ENCODE measurements at regions not wholly inside any gene's neighbourhood (a gene's known extent, or its start where the extent isn't known, plus 50 kb on each side); places are given as distances from the start of the nearest gene placed in this dataset.

- no peak overlapping the region for H3K9ac ChIP-seq (ENCODE audit: low read depth, low read length)
- no peak overlapping the region for H3K27ac ChIP-seq (ENCODE audit: low read depth, low read length)
- no peaks in the 10 kb centered on the region for H3K4me1 ChIP-seq (ENCODE audit: control insufficient read depth, insufficient read depth, low read length)
- H3K36me3 ChIP-seq (ENCODE audit: control insufficient read depth, insufficient read depth, low read length) = no peaks in the 10 kb centered on the region
- peaks cover 5% of the 10 kb centered on the region; the same call in 1 of the 2 replicates for H3K9me3 ChIP-seq (ENCODE audit: control insufficient read depth, insufficient read depth, low read length)
- no peak overlapping the region for H3K4me3 ChIP-seq (ENCODE audit: low read depth, low read length)
- H3K27me3 ChIP-seq (ENCODE audit: control insufficient read depth, insufficient read depth, low read length) = no peaks in the 10 kb centered on the region
Measured at GRCh38 chr7:153627323-153627722, 424.9 kb upstream of the DPP6 start.

GRCh38 chr7:153628406-153628805 is 423.8 kb upstream of the DPP6 start:
- Histone ChIP-seq H3K4me3 (ENCODE audit: low read depth, low read length) (no peak overlapping the region), H3K27ac (ENCODE audit: low read depth, low read length) (no peak overlapping the region), H3K9ac (ENCODE audit: low read depth, low read length) (no peak overlapping the region), H3K4me1 (ENCODE audit: control insufficient read depth, insufficient read depth, low read length) (no peaks in the 10 kb centered on the region), H3K9me3 (ENCODE audit: control insufficient read depth, insufficient read depth, low read length) (no peaks in the 10 kb centered on the region; the same call in 1 of the 2 replicates), H3K36me3 (ENCODE audit: control insufficient read depth, insufficient read depth, low read length) (no peaks in the 10 kb centered on the region), H3K27me3 (ENCODE audit: control insufficient read depth, insufficient read depth, low read length) (no peaks in the 10 kb centered on the region)

GRCh38 chr7:153628825-153629224 is 423.4 kb upstream of the DPP6 start:
- Histone ChIP-seq H3K27me3 (ENCODE audit: control insufficient read depth, insufficient read depth, low read length) (no peaks in the 10 kb centered on the region), H3K27ac (ENCODE audit: low read depth, low read length) (no peak overlapping the region), H3K9ac (ENCODE audit: low read depth, low read length) (no peak overlapping the region), H3K4me1 (ENCODE audit: control insufficient read depth, insufficient read depth, low read length) (no peaks in the 10 kb centered on the region), H3K9me3 (ENCODE audit: control insufficient read depth, insufficient read depth, low read length) (no peaks in the 10 kb centered on the region; the same call in 1 of the 2 replicates), H3K36me3 (ENCODE audit: control insufficient read depth, insufficient read depth, low read length) (no peaks in the 10 kb centered on the region), H3K4me3 (ENCODE audit: low read depth, low read length) (no peak overlapping the region)

- no peaks in the 10 kb centered on the region for H3K27me3 ChIP-seq (ENCODE audit: control insufficient read depth, insufficient read depth, low read length)
- no peaks in the 10 kb centered on the region for H3K4me1 ChIP-seq (ENCODE audit: control insufficient read depth, insufficient read depth, low read length)
- no peaks in the 10 kb centered on the region for H3K36me3 ChIP-seq (ENCODE audit: control insufficient read depth, insufficient read depth, low read length)
Measured at GRCh38 chr7:153638821-153639435, 413.3 kb upstream of the DPP6 start.

GRCh38 chr7:153640586-153640985 is 411.6 kb upstream of the DPP6 start:
- Histone ChIP-seq H3K4me1 (ENCODE audit: control insufficient read depth, insufficient read depth, low read length) (no peaks in the 10 kb centered on the region), H3K9me3 (ENCODE audit: control insufficient read depth, insufficient read depth, low read length) (peaks cover 46% of the 10 kb centered on the region), H3K27ac (ENCODE audit: low read depth, low read length) (no peak overlapping the region), H3K4me3 (ENCODE audit: low read depth, low read length) (no peak overlapping the region), H3K9ac (ENCODE audit: low read depth, low read length) (no peak overlapping the region), H3K36me3 (ENCODE audit: control insufficient read depth, insufficient read depth, low read length) (no peaks in the 10 kb centered on the region), H3K27me3 (ENCODE audit: control insufficient read depth, insufficient read depth, low read length) (no peaks in the 10 kb centered on the region)

More at GRCh38 chr7:153638821-153639435, 413.3 kb upstream of the DPP6 start:
- Histone ChIP-seq H3K4me3 (ENCODE audit: low read depth, low read length) (no peak overlapping the region), H3K9ac (ENCODE audit: low read depth, low read length) (no peak overlapping the region), H3K9me3 (ENCODE audit: control insufficient read depth, insufficient read depth, low read length) (peaks cover 35% of the 10 kb centered on the region), H3K27ac (ENCODE audit: low read depth, low read length) (no peak overlapping the region)

GRCh38 chr7:153641199-153641598 is 411.0 kb upstream of the DPP6 start:
- H3K27ac ChIP-seq (ENCODE audit: low read depth, low read length) = no peak overlapping the region
- H3K36me3 ChIP-seq (ENCODE audit: control insufficient read depth, insufficient read depth, low read length) = no peaks in the 10 kb centered on the region
- no peak overlapping the region for H3K4me3 ChIP-seq (ENCODE audit: low read depth, low read length)
- peaks cover 47% of the 10 kb centered on the region for H3K9me3 ChIP-seq (ENCODE audit: control insufficient read depth, insufficient read depth, low read length)
- no peak overlapping the region for H3K9ac ChIP-seq (ENCODE audit: low read depth, low read length)
- no peaks in the 10 kb centered on the region for H3K27me3 ChIP-seq (ENCODE audit: control insufficient read depth, insufficient read depth, low read length)
- no peaks in the 10 kb centered on the region for H3K4me1 ChIP-seq (ENCODE audit: control insufficient read depth, insufficient read depth, low read length)

- no peaks in the 10 kb centered on the region for H3K27me3 ChIP-seq (ENCODE audit: control insufficient read depth, insufficient read depth, low read length)
- H3K9me3 ChIP-seq (ENCODE audit: control insufficient read depth, insufficient read depth, low read length) = peaks cover 43% of the 10 kb centered on the region
Measured at GRCh38 chr7:153642989-153643388, 409.2 kb upstream of the DPP6 start.

GRCh38 chr7:153657182-153657800 is 394.9 kb upstream of the DPP6 start:
- no peak overlapping the region for H3K9ac ChIP-seq (ENCODE audit: low read depth, low read length)
- peaks cover 8% of the 10 kb centered on the region; the same call in 1 of the 2 replicates for H3K9me3 ChIP-seq (ENCODE audit: control insufficient read depth, insufficient read depth, low read length)
- no peak overlapping the region for H3K4me3 ChIP-seq (ENCODE audit: low read depth, low read length)
- peaks cover 17% of the 10 kb centered on the region for H3K27me3 ChIP-seq (ENCODE audit: control insufficient read depth, insufficient read depth, low read length)
- no peaks in the 10 kb centered on the region for H3K36me3 ChIP-seq (ENCODE audit: control insufficient read depth, insufficient read depth, low read length)
- no peak overlapping the region for H3K27ac ChIP-seq (ENCODE audit: low read depth, low read length)
- H3K4me1 ChIP-seq (ENCODE audit: control insufficient read depth, insufficient read depth, low read length) = no peaks in the 10 kb centered on the region

More at GRCh38 chr7:153642989-153643388, 409.2 kb upstream of the DPP6 start:
- Histone ChIP-seq H3K4me1 (ENCODE audit: control insufficient read depth, insufficient read depth, low read length) (no peaks in the 10 kb centered on the region), H3K4me3 (ENCODE audit: low read depth, low read length) (no peak overlapping the region), H3K36me3 (ENCODE audit: control insufficient read depth, insufficient read depth, low read length) (no peaks in the 10 kb centered on the region), H3K27ac (ENCODE audit: low read depth, low read length) (no peak overlapping the region), H3K9ac (ENCODE audit: low read depth, low read length) (no peak overlapping the region)

- Histone ChIP-seq H3K4me1 (ENCODE audit: control insufficient read depth, insufficient read depth, low read length) (no peaks in the 10 kb centered on the region), H3K9ac (ENCODE audit: low read depth, low read length) (no peak overlapping the region), H3K4me3 (ENCODE audit: low read depth, low read length) (no peak overlapping the region), H3K9me3 (ENCODE audit: control insufficient read depth, insufficient read depth, low read length) (peaks cover 15% of the 10 kb centered on the region), H3K36me3 (ENCODE audit: control insufficient read depth, insufficient read depth, low read length) (no peaks in the 10 kb centered on the region), H3K27ac (ENCODE audit: low read depth, low read length) (no peak overlapping the region), H3K27me3 (ENCODE audit: control insufficient read depth, insufficient read depth, low read length) (no peaks in the 10 kb centered on the region)
Measured at GRCh38 chr7:153675131-153675530, 377.1 kb upstream of the DPP6 start.

- no peak overlapping the region for H3K4me3 ChIP-seq (ENCODE audit: low read depth, low read length)
- no peaks in the 10 kb centered on the region for H3K4me1 ChIP-seq (ENCODE audit: control insufficient read depth, insufficient read depth, low read length)
- H3K9ac ChIP-seq (ENCODE audit: low read depth, low read length) = no peak overlapping the region
- no peaks in the 10 kb centered on the region for H3K27me3 ChIP-seq (ENCODE audit: control insufficient read depth, insufficient read depth, low read length)
- no peaks in the 10 kb centered on the region for H3K9me3 ChIP-seq (ENCODE audit: control insufficient read depth, insufficient read depth, low read length)
- H3K27ac ChIP-seq (ENCODE audit: low read depth, low read length) = no peak overlapping the region
- no peaks in the 10 kb centered on the region for H3K36me3 ChIP-seq (ENCODE audit: control insufficient read depth, insufficient read depth, low read length)
Measured at GRCh38 chr7:153682628-153683027, 369.6 kb upstream of the DPP6 start.

- Histone ChIP-seq H3K9me3 (ENCODE audit: control insufficient read depth, insufficient read depth, low read length) (no peaks in the 10 kb centered on the region), H3K36me3 (ENCODE audit: control insufficient read depth, insufficient read depth, low read length) (no peaks in the 10 kb centered on the region), H3K4me3 (ENCODE audit: low read depth, low read length) (no peak overlapping the region), H3K27ac (ENCODE audit: low read depth, low read length) (no peak overlapping the region), H3K9ac (ENCODE audit: low read depth, low read length) (no peak overlapping the region), H3K27me3 (ENCODE audit: control insufficient read depth, insufficient read depth, low read length) (no peaks in the 10 kb centered on the region), H3K4me1 (ENCODE audit: control insufficient read depth, insufficient read depth, low read length) (no peaks in the 10 kb centered on the region)
Measured at GRCh38 chr7:153696242-153696641, 356.0 kb upstream of the DPP6 start.

Data from HUES48 (cell line).